HUES48 (cell line): ENCODE measurements at regions not wholly inside any gene's neighbourhood (a gene's known extent, or its start where the extent isn't known, plus 50 kb on each side); places are given as distances from the start of the nearest gene placed in this dataset.

Experiments
- H3K27ac ChIP-seq: one replicate; pipeline ENCODE4 v1.7.0; 2013; ENCODE audit warnings: low read depth, low read length, inconsistent platforms
- H3K27me3 ChIP-seq: 2 replicates; pipeline ENCODE4 v1.6.1; 2013; ENCODE audit warnings: mild to moderate bottlenecking, low read length; ENCODE audit not compliant: control insufficient read depth, insufficient read depth
- H3K36me3 ChIP-seq: 2 replicates; pipeline ENCODE4 v1.6.1; 2013; ENCODE audit warnings: low read length; ENCODE audit not compliant: control insufficient read depth, insufficient read depth
- H3K4me1 ChIP-seq: 2 replicates; pipeline ENCODE4 v1.6.1; 2013; ENCODE audit warnings: mild to moderate bottlenecking, low read length; ENCODE audit not compliant: control insufficient read depth, insufficient read depth
- H3K4me3 ChIP-seq: 2 replicates; pipeline ENCODE4 v1.5.1; 2013; ENCODE audit warnings: mild to moderate bottlenecking, low read depth, low read length
- H3K9ac ChIP-seq: 2 replicates; pipeline ENCODE4 v1.6.1; 2013; ENCODE audit warnings: mild to moderate bottlenecking, low read depth, low read length, moderate library complexity
- H3K9me3 ChIP-seq: 2 replicates; pipeline ENCODE4 v1.6.1; 2013; ENCODE audit warnings: low read length; ENCODE audit not compliant: control insufficient read depth, insufficient read depth

- Histone ChIP-seq H3K9me3 (no peaks in the 10 kb centered on the region), H3K9ac (no peak overlapping the region), H3K27me3 (no peaks in the 10 kb centered on the region), H3K4me3 (no peak overlapping the region), H3K27ac (no peak overlapping the region), H3K4me1 (peaks cover 33% of the 10 kb centered on the region), H3K36me3 (no peaks in the 10 kb centered on the region)
Measured at GRCh38 chr15:62456011-62456920, 291.2 kb upstream of the C2CD4B start.

GRCh38 chr15:62457100-62457499 is 292.0 kb upstream of the C2CD4B start:
- Histone ChIP-seq H3K4me1 (peaks cover 27% of the 10 kb centered on the region), H3K27me3 (no peaks in the 10 kb centered on the region), H3K27ac (no peak overlapping the region), H3K4me3 (no peak overlapping the region), H3K9me3 (no peaks in the 10 kb centered on the region), H3K36me3 (no peaks in the 10 kb centered on the region), H3K9ac (no peak overlapping the region)

GRCh38 chr15:62459875-62460274 is 294.8 kb upstream of the C2CD4B start:
- no peaks in the 10 kb centered on the region for H3K9me3 ChIP-seq
- no peaks in the 10 kb centered on the region for H3K27me3 ChIP-seq
- 0 out of 2 replicates have a peak overlapping the region, but pooled peaks have one; percentile 31 for H3K9ac ChIP-seq
- peak overlapping the region; percentile 20 for H3K27ac ChIP-seq
- no peaks in the 10 kb centered on the region for H3K36me3 ChIP-seq
- H3K4me3 ChIP-seq: no peak overlapping the region
- peaks cover 24% of the 10 kb centered on the region for H3K4me1 ChIP-seq

DNA sequence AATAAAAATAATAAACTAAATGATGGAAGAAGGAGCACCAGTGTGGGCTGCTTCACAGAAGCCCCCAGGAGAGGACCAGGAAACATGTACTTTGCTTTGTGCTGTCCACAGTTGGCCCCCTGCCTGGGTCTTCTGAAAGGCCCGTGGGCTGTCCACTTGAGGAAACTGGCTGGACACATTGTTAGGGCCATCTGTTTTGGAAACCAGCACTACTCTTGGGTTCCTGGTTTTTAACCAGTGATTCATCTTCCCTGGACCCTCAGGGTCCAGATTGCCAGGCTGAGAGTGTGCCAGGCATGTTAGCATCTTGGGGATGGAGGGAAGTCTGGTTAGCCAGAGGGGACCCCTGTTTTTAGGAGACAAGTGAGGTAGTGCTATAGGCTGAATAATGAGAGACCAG is 297.2 kb upstream of the C2CD4B start:
- Histone ChIP-seq H3K36me3 (no peaks in the 10 kb centered on the region), H3K4me3 (no peak overlapping the region), H3K27ac (no peak overlapping the region), H3K27me3 (no peaks in the 10 kb centered on the region), H3K4me1 (peaks cover 40% of the 10 kb centered on the region), H3K9ac (no peak overlapping the region), H3K9me3 (no peaks in the 10 kb centered on the region)

DNA sequence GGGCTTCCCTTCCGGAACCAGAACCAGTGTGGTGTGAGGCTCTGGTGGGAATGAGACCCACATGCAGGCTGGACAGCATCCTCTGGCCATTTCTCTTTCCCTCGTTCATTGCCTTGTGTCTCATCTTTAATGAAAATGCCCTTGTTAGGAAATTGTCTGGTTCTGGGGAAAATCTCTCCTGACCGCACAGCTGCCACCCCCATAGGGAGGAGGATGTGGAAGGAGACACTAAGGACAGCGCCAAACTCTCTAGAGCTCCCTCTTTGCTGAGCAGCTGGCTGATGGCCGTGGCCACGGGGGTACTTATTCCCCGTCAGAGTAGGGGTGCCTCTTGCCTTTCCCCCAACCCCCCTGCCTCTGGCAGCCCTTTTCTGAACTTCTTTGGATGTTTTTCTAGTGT is 297.6 kb upstream of the C2CD4B start:
- H3K4me3 ChIP-seq: no peak overlapping the region
- no peaks in the 10 kb centered on the region for H3K9me3 ChIP-seq
- peaks cover 35% of the 10 kb centered on the region for H3K4me1 ChIP-seq
- no peak overlapping the region for H3K9ac ChIP-seq
- no peaks in the 10 kb centered on the region for H3K27me3 ChIP-seq
- H3K36me3 ChIP-seq: no peaks in the 10 kb centered on the region
- no peak overlapping the region for H3K27ac ChIP-seq

DNA sequence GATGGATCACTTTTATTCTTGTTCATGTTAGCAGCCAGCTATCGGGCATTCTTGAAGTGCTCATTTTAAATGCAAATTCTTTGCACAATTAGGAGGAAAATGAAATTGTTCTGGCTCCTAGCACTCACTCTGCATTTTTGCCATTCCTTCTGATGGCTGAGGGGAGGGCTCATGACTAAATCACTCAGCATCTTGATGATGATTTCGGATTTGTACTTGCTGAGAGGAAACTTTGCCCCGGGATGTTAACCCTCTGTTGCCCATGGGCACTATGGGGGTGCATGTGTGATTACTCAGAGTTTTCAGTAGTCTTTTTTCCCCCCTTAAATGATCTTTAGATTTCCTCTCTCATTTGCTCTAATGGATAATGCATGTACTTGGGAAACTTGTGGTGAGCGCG is 299.6 kb upstream of the C2CD4B start:
- no peak overlapping the region for H3K9ac ChIP-seq
- H3K4me3 ChIP-seq: no peak overlapping the region; the same call in 1 of the 2 replicates
- H3K27ac ChIP-seq: peak overlapping the region; percentile 65

DNA sequence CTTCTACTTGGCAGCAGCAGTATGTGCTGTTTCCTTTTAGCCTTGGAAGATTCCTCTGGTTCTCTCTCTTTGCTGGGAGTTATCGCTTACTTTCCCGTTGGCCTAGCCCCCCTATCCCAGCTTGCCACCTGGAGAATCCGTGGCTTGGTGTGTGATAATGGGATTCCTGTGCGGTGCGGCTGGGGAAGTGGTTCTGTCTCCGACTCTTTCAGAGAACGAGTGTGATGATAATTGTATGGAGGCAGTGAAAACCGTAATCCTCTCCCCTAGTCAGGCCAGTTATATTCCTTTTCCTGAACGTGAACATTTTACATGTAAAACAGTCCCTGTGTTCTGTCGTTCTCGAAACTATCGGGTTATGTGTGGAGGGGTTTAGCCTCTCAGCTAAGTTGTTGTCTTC is 300.1 kb upstream of the C2CD4B start:
- Histone ChIP-seq H3K27me3 (no peaks in the 10 kb centered on the region), H3K9me3 (no peaks in the 10 kb centered on the region), H3K9ac (no peak overlapping the region), H3K27ac (peak overlapping the region; percentile 65), H3K4me3 (no peak overlapping the region; the same call in 1 of the 2 replicates), H3K4me1 (peaks cover 34% of the 10 kb centered on the region), H3K36me3 (no peaks in the 10 kb centered on the region)

More for the DNA sequence above, 299.6 kb upstream of the C2CD4B start:
- Histone ChIP-seq H3K9me3 (no peaks in the 10 kb centered on the region), H3K36me3 (no peaks in the 10 kb centered on the region), H3K27me3 (no peaks in the 10 kb centered on the region), H3K4me1 (peaks cover 30% of the 10 kb centered on the region)

- Histone ChIP-seq H3K4me1 (peaks cover 62% of the 10 kb centered on the region), H3K4me3 (no peak overlapping the region), H3K36me3 (no peaks in the 10 kb centered on the region), H3K27me3 (no peaks in the 10 kb centered on the region), H3K9me3 (no peaks in the 10 kb centered on the region), H3K9ac (no peak overlapping the region), H3K27ac (no peak overlapping the region)
Measured at GRCh38 chr15:62469478-62469873, 304.4 kb upstream of the C2CD4B start.

- H3K27ac ChIP-seq: peak overlapping the region; percentile 43
- no peaks in the 10 kb centered on the region for H3K36me3 ChIP-seq
- H3K9ac ChIP-seq: 0 out of 2 replicates have a peak overlapping the region, but pooled peaks have one; percentile 8
- no peak overlapping the region for H3K4me3 ChIP-seq
- H3K27me3 ChIP-seq: no peaks in the 10 kb centered on the region
- H3K4me1 ChIP-seq: peaks cover 61% of the 10 kb centered on the region
- H3K9me3 ChIP-seq: no peaks in the 10 kb centered on the region
Measured at GRCh38 chr15:62469874-62470688, 305.0 kb upstream of the C2CD4B start.

DNA sequence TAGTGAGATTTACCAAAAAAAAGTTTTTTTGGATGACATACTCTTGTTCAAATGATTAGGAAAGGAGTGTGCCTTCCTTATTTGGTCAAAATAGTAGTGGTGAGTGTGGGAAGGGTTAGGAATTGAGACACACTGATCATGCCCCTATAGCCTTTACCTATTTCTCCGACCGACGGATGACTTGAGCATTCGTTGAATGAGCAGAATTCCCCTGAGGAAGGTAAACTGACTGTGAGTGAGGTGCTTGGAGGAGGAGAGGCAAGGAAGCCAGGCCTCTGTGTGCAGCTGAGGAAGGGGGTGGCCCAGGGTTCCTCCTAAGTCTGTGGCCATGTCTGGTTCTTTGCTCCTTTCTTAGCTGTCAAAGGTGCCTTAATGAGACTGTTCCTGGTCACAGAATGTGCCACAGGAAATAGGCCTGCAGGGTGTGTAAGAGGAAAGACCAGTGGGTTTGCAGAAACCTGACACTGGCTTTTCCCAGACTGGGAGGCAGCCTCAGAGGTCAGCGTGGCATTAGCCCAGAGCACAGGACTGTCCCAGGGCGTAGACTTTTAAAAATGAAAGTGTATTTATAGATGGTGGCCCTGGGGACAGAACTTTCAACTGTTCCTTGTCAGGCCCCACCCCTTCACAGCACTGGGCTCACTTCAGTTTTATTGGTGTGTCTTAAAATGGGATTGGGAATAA is 307.7 kb upstream of the C2CD4B start:
- H3K4me3 ChIP-seq: no peak overlapping the region
- H3K27me3 ChIP-seq: no peaks in the 10 kb centered on the region
- peak overlapping the region; percentile 45 for H3K27ac ChIP-seq
- no peaks in the 10 kb centered on the region for H3K9me3 ChIP-seq
- 0 out of 2 replicates have a peak overlapping the region, but pooled peaks have one; percentile 9 for H3K9ac ChIP-seq
- H3K36me3 ChIP-seq: no peaks in the 10 kb centered on the region
- peaks cover 50% of the 10 kb centered on the region for H3K4me1 ChIP-seq
